NCI-H2227 (cell line): ENCODE measurements at regions not wholly inside any gene's neighbourhood (a gene's known extent, or its start where the extent isn't known, plus 50 kb on each side); places are given as distances from the start of the nearest gene placed in this dataset.

Source experiments
- DNase-seq: peaks from one replicate; lab custom pipeline; 2025; ENCODE audit not compliant: unreplicated experiment; lab: John Stamatoyannopoulos, UW

DNA sequence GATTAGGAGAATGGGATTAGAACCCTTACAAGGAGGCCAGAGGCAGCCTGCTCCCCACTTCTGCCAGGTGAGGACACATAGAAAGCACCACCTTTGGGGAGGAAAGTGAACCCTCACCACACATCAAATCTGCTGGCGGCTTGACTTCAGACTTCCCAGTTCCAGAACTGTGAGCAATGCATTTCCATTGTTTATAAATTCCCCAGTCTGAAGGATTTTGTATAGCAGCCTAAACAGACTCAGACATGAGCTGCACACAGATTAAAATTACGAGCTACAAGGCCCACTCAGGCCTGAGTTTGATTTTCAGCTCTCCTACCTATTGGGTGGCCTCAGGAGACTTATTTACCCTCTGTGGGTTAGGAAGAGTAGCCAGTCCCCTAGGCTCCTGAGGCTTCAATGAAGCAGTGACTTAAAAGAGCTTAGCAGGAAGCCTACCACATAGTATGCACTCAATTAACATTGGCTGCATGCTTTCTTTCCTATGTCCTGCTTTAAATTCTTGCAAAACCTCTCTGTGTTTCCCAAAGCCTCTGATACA is 350.7 kb upstream of the ZMIZ1 start:
- no peak for DNase-seq

- DNase-seq, result no peak
Observed at GRCh38 chr10:78719276-78719675, 349.5 kb upstream of the ZMIZ1 start.

DNA sequence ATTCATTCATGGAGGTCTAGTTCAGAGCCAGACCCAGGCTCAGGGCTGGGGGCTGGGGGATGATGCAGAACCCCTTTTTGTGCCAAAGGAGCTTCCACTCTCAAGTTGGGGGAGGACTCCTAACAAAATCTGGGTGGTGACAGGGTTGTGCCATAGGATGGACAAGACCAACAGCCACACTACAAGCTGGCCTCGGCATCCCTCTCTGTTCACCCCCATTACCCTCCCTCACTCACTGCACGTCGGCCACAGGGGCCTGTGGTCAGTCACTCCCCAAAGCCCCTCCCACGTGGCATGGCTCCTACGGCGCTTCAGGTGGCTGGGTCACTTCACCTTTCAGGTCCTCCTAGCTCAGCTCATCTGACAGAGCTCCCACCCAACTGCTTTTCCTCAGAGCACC is 348.7 kb upstream of the ZMIZ1 start:
- no peak for DNase-seq

DNA sequence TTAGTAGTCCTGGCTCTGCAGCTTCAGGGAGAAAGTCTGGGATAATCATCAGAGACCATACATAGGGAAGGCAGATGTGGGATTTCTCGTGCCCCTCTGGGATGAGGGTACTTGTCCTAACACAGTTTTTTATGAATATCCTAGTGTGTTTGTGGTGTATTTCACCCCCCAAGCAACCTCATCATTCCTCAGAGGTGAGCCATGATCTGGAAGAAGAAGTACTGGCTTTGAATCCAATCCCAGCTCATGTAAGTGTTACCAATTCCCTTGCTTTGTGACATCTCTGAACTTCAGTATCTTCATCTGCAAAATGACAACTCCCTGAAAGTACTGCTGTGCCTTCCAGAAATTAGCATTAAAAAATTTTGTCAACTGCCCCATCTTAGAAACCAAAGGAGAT is 347.5 kb upstream of the ZMIZ1 start:
- DNase-seq, result no peak

DNA sequence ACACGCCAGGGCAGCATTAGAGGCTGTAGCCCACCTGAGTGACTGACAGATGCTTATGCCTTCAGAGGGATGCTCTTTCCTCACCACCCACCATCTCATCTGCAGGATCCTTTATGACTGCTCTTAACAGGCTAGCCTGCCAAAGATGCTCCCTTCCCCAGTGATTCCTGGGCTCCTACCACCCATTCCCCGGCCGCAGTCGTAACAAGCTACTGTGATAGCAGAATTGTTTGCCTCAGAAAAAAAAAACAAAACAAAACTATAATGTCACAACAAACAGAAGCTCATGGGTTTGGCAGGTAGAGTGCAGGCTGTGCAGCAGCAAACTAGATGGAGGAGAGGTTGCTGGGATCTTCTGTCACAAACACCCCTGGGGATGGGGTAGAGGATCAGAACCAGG is 343.9 kb upstream of the ZMIZ1 start:
- DNase-seq, result no peak

DNA sequence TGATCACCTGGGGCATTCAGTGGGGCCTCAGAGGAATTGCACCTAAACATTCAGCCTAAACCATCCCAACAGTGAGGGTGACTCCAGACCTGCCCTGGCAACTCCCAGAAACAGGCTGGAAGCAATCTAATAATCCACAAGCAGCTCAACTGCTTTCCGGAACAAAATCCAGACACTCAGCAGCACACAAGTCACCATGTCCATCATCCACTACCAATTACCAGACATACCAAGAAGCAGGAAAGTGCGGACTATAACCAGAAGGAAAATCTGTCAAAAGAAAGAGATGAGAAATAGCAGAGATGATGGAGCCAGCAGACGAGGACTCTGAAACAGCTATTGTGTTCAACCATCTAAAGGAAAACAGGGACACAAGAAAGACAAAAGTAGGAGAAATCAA is 342.6 kb upstream of the ZMIZ1 start:
- DNase-seq, result no peak

- DNase-seq, result no peak
Observed at GRCh38 chr10:78727251-78727650, 341.5 kb upstream of the ZMIZ1 start.

DNA sequence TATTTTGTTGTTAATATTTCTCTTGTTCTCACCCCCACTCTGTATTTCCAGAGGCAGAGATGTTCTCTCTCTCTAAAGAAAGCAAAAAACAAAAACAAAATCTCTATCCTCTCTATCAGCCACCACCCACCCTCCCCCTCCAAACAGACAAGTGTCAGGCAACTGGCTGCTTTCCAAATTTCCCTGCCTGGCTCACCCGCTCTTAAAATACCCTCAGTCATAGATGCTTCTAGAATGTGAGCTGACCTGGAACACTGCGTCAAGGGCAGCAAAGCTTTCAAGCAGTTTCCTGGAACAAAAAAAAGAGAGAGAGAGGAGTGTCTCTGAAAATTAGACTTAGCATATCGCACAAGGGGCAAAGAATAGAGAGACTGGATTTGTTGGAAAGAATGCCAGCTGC is 341.0 kb upstream of the ZMIZ1 start:
- DNase-seq, result peak; percentile 66

GRCh38 chr10:78728176-78728575 is 340.6 kb upstream of the ZMIZ1 start:
- no peak for DNase-seq

- no peak for DNase-seq
Observed at GRCh38 chr10:78729366-78729765, 339.4 kb upstream of the ZMIZ1 start.

DNA sequence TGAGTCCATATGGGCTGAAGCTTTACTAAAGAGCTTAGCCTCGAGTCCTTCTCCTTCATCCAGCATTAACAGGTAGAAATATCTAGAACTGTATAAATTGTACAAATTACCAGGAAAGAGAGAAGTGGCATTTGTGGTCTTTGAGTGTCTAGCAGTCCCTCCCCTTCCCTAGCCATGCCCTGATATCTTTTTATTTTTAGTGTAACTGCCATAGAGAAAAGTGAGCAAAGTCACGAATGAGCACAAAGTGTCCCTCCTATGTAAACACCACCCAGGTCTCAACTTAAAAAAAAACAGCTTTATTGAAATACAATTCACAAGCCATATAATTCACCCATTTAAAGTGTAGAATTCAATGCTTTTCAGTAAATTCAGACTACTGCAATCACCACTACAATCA is 339.0 kb upstream of the ZMIZ1 start:
- DNase-seq, result no peak

DNA sequence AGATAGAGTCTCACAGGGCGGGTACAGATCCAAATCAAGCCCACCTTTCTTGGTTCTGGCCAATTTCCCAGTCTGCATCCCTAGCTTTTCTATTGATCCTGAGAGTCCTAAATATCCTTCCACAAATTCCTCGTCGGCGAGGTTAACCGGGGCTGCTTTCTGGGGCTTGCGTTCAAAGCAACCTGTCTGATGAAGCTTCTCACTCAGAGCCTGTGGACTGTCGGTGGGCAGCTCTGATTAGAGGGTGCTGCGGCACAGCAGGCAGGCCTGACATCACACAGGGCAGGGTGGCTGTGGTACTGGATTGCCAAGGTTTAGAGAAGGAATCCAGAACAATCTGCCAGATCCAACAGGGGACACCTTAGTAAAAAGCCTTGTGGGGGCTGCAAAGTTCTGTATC is 338.0 kb upstream of the ZMIZ1 start:
- no peak for DNase-seq

DNA sequence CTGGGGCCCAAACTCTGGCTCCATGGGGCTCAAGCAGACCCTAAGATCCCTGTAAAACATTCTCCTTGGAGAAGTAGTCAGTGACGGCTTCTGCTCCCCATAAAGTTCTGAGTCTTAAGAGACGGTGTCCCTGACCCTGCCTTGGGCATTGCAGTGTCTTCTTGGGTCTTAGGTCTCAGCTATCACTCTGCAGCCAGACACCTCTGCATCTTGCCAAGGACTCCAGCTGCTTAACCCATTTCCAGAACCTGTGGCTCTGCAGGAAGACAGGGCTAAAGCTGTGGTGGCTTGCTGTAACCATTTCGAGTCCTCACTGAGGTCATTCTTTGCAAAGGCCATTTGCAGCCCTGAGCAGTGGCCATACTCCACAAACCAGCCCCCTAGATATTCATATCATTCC is 337.1 kb upstream of the ZMIZ1 start:
- DNase-seq, result no peak

GRCh38 chr10:78732381-78732780 is 336.4 kb upstream of the ZMIZ1 start:
- DNase-seq, result no peak

- DNase-seq, result no peak
Observed at GRCh38 chr10:78736926-78737630, 331.7 kb upstream of the ZMIZ1 start.

GRCh38 chr10:78737883-78738856 is 330.6 kb upstream of the ZMIZ1 start:
- no peak for DNase-seq

GRCh38 chr10:78738861-78739260 is 329.9 kb upstream of the ZMIZ1 start:
- DNase-seq, result no peak

DNA sequence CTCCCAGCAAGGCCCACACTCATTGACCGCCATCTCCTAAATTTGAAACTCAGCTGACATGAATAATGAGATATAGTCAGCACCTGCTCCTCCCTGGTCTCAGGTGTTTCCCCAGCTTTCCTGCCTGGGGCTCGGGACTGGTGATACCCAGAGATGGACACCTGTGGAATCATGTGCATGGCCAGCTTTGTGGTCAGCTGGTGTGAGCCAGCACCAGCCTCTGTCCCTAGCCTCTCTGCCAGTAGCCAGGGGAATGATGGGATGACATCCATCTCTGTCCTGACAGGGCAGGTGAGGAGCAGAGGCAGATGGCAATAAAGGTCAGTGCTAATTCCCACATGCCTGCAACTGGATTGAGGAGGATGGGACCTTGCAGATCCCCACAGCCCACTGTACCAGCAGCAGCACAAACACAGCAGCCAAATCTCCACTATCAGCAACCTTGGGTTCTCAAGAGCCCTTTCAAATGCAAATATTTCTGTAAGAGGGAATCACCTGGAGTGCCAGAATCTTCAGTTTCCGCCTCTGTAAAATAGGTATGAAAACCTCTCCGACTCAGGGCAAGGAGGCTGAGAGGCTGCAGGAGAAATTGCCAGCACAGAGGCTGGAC is 329.2 kb upstream of the ZMIZ1 start:
- DNase-seq, result no peak

- DNase-seq, result no peak
Observed at GRCh38 chr10:78740976-78741915, 327.5 kb upstream of the ZMIZ1 start.

GRCh38 chr10:78742406-78742729 is 326.4 kb upstream of the ZMIZ1 start:
- no peak for DNase-seq
